ENCODE measurements at regions not wholly inside any gene's neighbourhood (a gene's known extent, or its start where the extent isn't known, plus 50 kb on each side); places are given as distances from the start of the nearest gene placed in this dataset.
"Not testable (repeated sequence)": the region's sequence is repeated elsewhere in the genome, so short reads cannot be mapped to it uniquely, and the experiment has no call there.

GRCh38 chr7:69193061-69193460 lies 405.2 kb upstream of the AUTS2 start:
- DNase-seq (ENCODE audit: low read depth) = no peak

GRCh38 chr7:69196593-69196992 lies 401.7 kb upstream of the AUTS2 start:
- DNase-seq (ENCODE audit: low read depth) = no peak

- no peak for DNase-seq (ENCODE audit: low read depth)
These were observed 400.0 kb upstream of the AUTS2 start for GRCh38 chr7:69198250-69198649.

GRCh38 chr7:69199041-69199440 lies 399.2 kb upstream of the AUTS2 start:
- no peak for DNase-seq (ENCODE audit: low read depth)

- no peak for DNase-seq (ENCODE audit: low read depth)
These were observed 398.6 kb upstream of the AUTS2 start for GRCh38 chr7:69199661-69200060.

- DNase-seq (ENCODE audit: low read depth) = no peak
These were observed 394.4 kb upstream of the AUTS2 start for GRCh38 chr7:69203871-69204270.

- DNase-seq (ENCODE audit: low read depth) = no peak
These were observed 393.3 kb upstream of the AUTS2 start for GRCh38 chr7:69204943-69205342.

- DNase-seq (ENCODE audit: low read depth) = no peak
These were observed 392.7 kb upstream of the AUTS2 start for GRCh38 chr7:69205581-69205980.

- no peak for DNase-seq (ENCODE audit: low read depth)
These were observed 390.0 kb upstream of the AUTS2 start for GRCh38 chr7:69208276-69208675.

- DNase-seq (ENCODE audit: low read depth) = no peak
These were observed 389.4 kb upstream of the AUTS2 start for GRCh38 chr7:69208848-69209247.

- DNase-seq (ENCODE audit: low read depth) = no peak
These were observed 386.9 kb upstream of the AUTS2 start for GRCh38 chr7:69211336-69211735.

GRCh38 chr7:69211739-69212138 lies 386.5 kb upstream of the AUTS2 start:
- no peak for DNase-seq (ENCODE audit: low read depth)

- DNase-seq (ENCODE audit: low read depth) = no peak
These were observed 384.4 kb upstream of the AUTS2 start for GRCh38 chr7:69213878-69214277.

GRCh38 chr7:69215516-69215915 lies 382.8 kb upstream of the AUTS2 start:
- not testable (repeated sequence) for DNase-seq (ENCODE audit: low read depth)

- DNase-seq (ENCODE audit: low read depth) = no peak
These were observed 380.5 kb upstream of the AUTS2 start for GRCh38 chr7:69217516-69218350.

- no peak for DNase-seq (ENCODE audit: low read depth)
These were observed 379.7 kb upstream of the AUTS2 start for GRCh38 chr7:69218576-69218975.

GRCh38 chr7:69219381-69219780 lies 378.9 kb upstream of the AUTS2 start:
- no peak for DNase-seq (ENCODE audit: low read depth)

- no peak for DNase-seq (ENCODE audit: low read depth)
These were observed 372.9 kb upstream of the AUTS2 start for GRCh38 chr7:69225259-69225943.

GRCh38 chr7:69228212-69228811 lies 370.0 kb upstream of the AUTS2 start:
- DNase-seq (ENCODE audit: low read depth) = no peak

GRCh38 chr7:69232445-69233376 lies 365.6 kb upstream of the AUTS2 start:
- DNase-seq (ENCODE audit: low read depth) = no peak

GRCh38 chr7:69237541-69237940 lies 360.7 kb upstream of the AUTS2 start:
- DNase-seq (ENCODE audit: low read depth) = no peak

GRCh38 chr7:69243016-69243415 lies 355.3 kb upstream of the AUTS2 start:
- no peak for DNase-seq (ENCODE audit: low read depth)
